K562 (cell line): ENCODE measurements at regions not wholly inside any gene's neighbourhood (a gene's known extent, or its start where the extent isn't known, plus 50 kb on each side); places are given as distances from the start of the nearest gene placed in this dataset.

Source experiments
- ATAC-seq: fragments of 200-7000 bp; cut with Tn5 transposase; 3 replicates; pipeline ENCODE4 v1.9.1; 2020; ENCODE audit warnings: moderate library complexity
- BruUV-seq: library from RNA; stranded (reverse); fragments of 400-500 nt; replicated peaks from 2 replicates; lab custom pipeline; 2021; lab: Mats Ljungman, UMichigan
- CTCF ChIA-PET: fragments of 300-600 bp; formaldehyde crosslinking; extraction: SDS; loops from one replicate; lab custom pipeline; 2021; ENCODE audit warnings: low intra/inter-chr PET ratio; lab: Yijun Ruan, JAX
- POLR2A ChIA-PET: fragments of 300-600, 350-650 bp; sonication (Branson Sonifier 250); formaldehyde crosslinking; extraction: SDS; loops from one replicate; lab custom pipeline; 2021; ENCODE audit warnings: antibody characterized with exemption, inconsistent platforms; lab: Yijun Ruan, JAX
- DNase-seq, 4 experiments: peaks; one replicate each; pipeline versions ENCODE4 v3.0.0 to v3.0.0-alpha.2; 2011 to 2018; ENCODE audit warnings: low spot score in 3 of 4, mixed read lengths in 3 of 4; ENCODE audit errors: extremely low read depth in 1 of 4
- FAIRE-seq: peaks from 2 replicates; lab custom pipeline; 2011; peaks lifted over from hg19 to GRCh38; lab: Jason Lieb, UNC
- H2AFZ ChIP-seq: 2 replicates; pipeline ENCODE4 v1.6.0; 2011; ENCODE audit warnings: low read depth, low read length, control low read depth, inconsistent platforms
- H3K27ac ChIP-seq: fragments of 200-600 bp; 3 replicates; pipeline ENCODE4 v1.8.0; 2011; ENCODE audit warnings: low read depth, mild to moderate bottlenecking, control low read depth, inconsistent platforms, low read length, moderate library complexity, mixed read lengths; ENCODE audit errors: extremely low read depth
- H3K27me3 ChIP-seq, 2 experiments: fragments of 300-600 bp in 1 of 2; 2 replicates in 1 of 2; 3 replicates in 1 of 2; pipeline versions ENCODE4 v1.6.0 to v1.8.0; 2011; ENCODE audit warnings: inconsistent platforms in 2 of 2, low read length in 2 of 2, mild to moderate bottlenecking in 1 of 2, mixed read lengths in 1 of 2, moderate library complexity in 1 of 2; ENCODE audit not compliant: control insufficient read depth in 2 of 2, insufficient read depth in 2 of 2
- H3K36me3 ChIP-seq: fragments of 300-600 bp; 3 replicates; pipeline ENCODE4 v1.8.0; 2011; ENCODE audit warnings: mild to moderate bottlenecking, low read length, inconsistent platforms; ENCODE audit not compliant: control insufficient read depth, insufficient read depth
- H3K4me1 ChIP-seq, 2 experiments: fragments of 200-600 bp in 1 of 2; replicated peaks in 1 of 2; 2 replicates in 1 of 2; 3 replicates in 1 of 2; pipeline versions ENCODE4 v1.5.1 to v1.8.0; 2011; ENCODE audit warnings: inconsistent platforms in 2 of 2, low read length in 2 of 2, mild to moderate bottlenecking in 1 of 2, mixed read lengths in 1 of 2, moderate library complexity in 1 of 2; ENCODE audit not compliant: control insufficient read depth in 2 of 2, insufficient read depth in 2 of 2
- H3K4me2 ChIP-seq: 2 replicates; pipeline ENCODE4 v1.6.1; 2011; ENCODE audit warnings: low read length, control low read depth, inconsistent platforms, mixed read lengths; ENCODE audit not compliant: insufficient read depth
- H3K4me3 ChIP-seq: fragments of 200-600 bp; sonication (generic), shearing (Covaris generic); 2 replicates; pipeline ENCODE4 v1.5.1; 2016; ENCODE audit warnings: control low read depth, inconsistent platforms
- H3K79me2 ChIP-seq: fragments of 200-600 bp; 3 replicates; pipeline ENCODE4 v1.8.0; 2011; ENCODE audit warnings: low read length, inconsistent platforms; ENCODE audit not compliant: control insufficient read depth, insufficient read depth
- H3K9ac ChIP-seq, 2 experiments: 2 replicates each; pipeline versions ENCODE4 v1.6.0 to v1.6.1; 2011; ENCODE audit warnings: low read depth in 2 of 2, low read length in 2 of 2, control low read depth in 1 of 2, inconsistent platforms in 1 of 2, mild to moderate bottlenecking in 1 of 2, mixed read lengths in 1 of 2; ENCODE audit not compliant: insufficient read depth in 1 of 2
- H3K9me1 ChIP-seq: one replicate; pipeline ENCODE4 v1.6.0; 2011; ENCODE audit warnings: inconsistent platforms, mild to moderate bottlenecking, low read length, moderate library complexity; ENCODE audit not compliant: control insufficient read depth, insufficient read depth
- H3K9me3 ChIP-seq: replicated peaks from 2 replicates; pipeline ENCODE4 v1.5.1; 2011; ENCODE audit warnings: low read depth, low read length, inconsistent platforms; ENCODE audit not compliant: control insufficient read depth, insufficient read depth
- H4K20me1 ChIP-seq: replicated peaks from 2 replicates; pipeline ENCODE4 v1.6.1; 2011; ENCODE audit warnings: low read length, inconsistent platforms, mixed read lengths; ENCODE audit not compliant: control insufficient read depth, insufficient read depth
- CEBPG ChIP-seq, 3 experiments: fragments of 200-800 bp in 1 of 3; sonication (Bioruptor generic) in 1 of 3; sonication (generic) in 1 of 3; formaldehyde crosslinking in 1 of 3; IDR thresholded peaks in 2 of 3; conservative IDR thresholded peaks in 1 of 3; 2 replicates each; pipeline versions ENCODE4 v1.6.1 to v1.8.0; 2016 to 2022; ENCODE audit warnings: missing compliant biosample characterization in 2 of 3, missing genetic modification characterization in 2 of 3, mild to moderate bottlenecking in 1 of 3, missing genetic modification reagents in 1 of 3
- EZH2 ChIP-seq: IDR thresholded peaks from 2 replicates; pipeline ENCODE4 v1.6.1; 2012; ENCODE audit warnings: low read depth, mild to moderate bottlenecking, inconsistent platforms, low read length, borderline replicate concordance
- HLTF ChIP-seq: fragments of 450-650 bp; IDR thresholded peaks from 2 replicates; pipeline ENCODE4 v1.6.1; 2016
- MEIS2 ChIP-seq: fragments of 450-650 bp; IDR thresholded peaks from 2 replicates; pipeline ENCODE4 v1.6.1; 2014; ENCODE audit warnings: mild to moderate bottlenecking; ENCODE audit not compliant: partially characterized antibody
- NFXL1 ChIP-seq: fragments of 450-650 bp; formaldehyde crosslinking; IDR thresholded peaks from 2 replicates; pipeline ENCODE4 v1.4.0; 2021; ENCODE audit warnings: mild to moderate bottlenecking
- RAD51 ChIP-seq: fragments of 450-650 bp; IDR thresholded peaks from 2 replicates; pipeline ENCODE4 v1.7.1; 2016; ENCODE audit warnings: low read depth, mild to moderate bottlenecking, borderline replicate concordance
- ZNF165 ChIP-seq: fragments of 250-450 bp; sonication (Bioruptor Pico); IDR thresholded peaks from 2 replicates; pipeline ENCODE4 v1.4.0; 2020; ENCODE audit warnings: borderline replicate concordance
- ZNF778 ChIP-seq: fragments of 450-650 bp; formaldehyde crosslinking; IDR thresholded peaks from 2 replicates; pipeline ENCODE4 v1.4.0; 2020; ENCODE audit warnings: mild to moderate bottlenecking, moderate library complexity
- WGBS: fragments of 100-300 bp; shearing (Covaris generic); methylation state at CpG from one replicate; pipeline ENCODE4 v1.1.6; 2016; ENCODE audit warnings: low coverage, mixed read lengths; ENCODE audit not compliant: insufficient coverage; ENCODE audit errors: missing lambda C conversion rate; 5-methylcytosine and 5-hydroxymethylcytosine counted together
- in situ Hi-C: fragments of 300-500 bp; cut with MboI; formaldehyde crosslinking; loops from 4 replicates; pipeline ENCODE4 v1.15.0; 2018; ENCODE audit warnings: inconsistent platforms, mixed read lengths
- intact Hi-C: fragments of 100-400 bp; cut with micrococcal nuclease; formaldehyde crosslinking; loops from 2 replicates; pipeline ENCODE4 v1.14.2; 2022
- TF ChIP-seq, protein P1 (sequence below), 2 experiments: IDR thresholded peaks in 1 of 2; conservative IDR thresholded peaks in 1 of 2; 2 replicates each; pipeline ENCODE4 v1.6.1; 2016; ENCODE audit warnings: low read depth in 2 of 2, mild to moderate bottlenecking in 1 of 2, missing compliant biosample characterization in 1 of 2, missing genetic modification characterization in 1 of 2, moderate library complexity in 1 of 2
- TF ChIP-seq, protein P2 (sequence below), 2 experiments: fragments of 450-650 bp in 1 of 2; IDR thresholded peaks; 2 replicates each; pipeline ENCODE4 v1.6.1; 2011 to 2017; ENCODE audit warnings: low read depth in 2 of 2, antibody characterized with exemption in 1 of 2, borderline replicate concordance in 1 of 2, low read length in 1 of 2, mild to moderate bottlenecking in 1 of 2, mixed read lengths in 1 of 2; ENCODE audit not compliant: control insufficient read depth in 1 of 2

DNA sequence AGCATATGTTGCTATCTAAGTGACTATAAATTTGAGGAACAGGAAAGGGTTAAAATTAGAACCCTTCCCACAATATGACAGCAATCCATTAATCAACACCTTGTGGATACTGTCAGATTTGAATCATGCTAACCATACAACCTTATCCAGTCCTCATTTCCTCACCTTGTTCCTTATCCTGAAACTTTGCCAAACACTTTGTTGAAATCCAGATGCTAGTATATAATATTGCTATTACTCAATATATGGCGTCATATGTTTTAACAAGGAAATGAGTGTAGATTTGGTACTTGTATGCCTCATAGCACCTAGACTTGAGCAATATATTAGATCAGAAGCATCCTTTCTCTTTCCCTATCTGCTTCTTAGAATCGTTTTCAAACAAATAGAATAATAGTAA is 66.3 kb upstream of the SLC25A13 start (continued):
- TF ChIP-seq, protein P1, sequence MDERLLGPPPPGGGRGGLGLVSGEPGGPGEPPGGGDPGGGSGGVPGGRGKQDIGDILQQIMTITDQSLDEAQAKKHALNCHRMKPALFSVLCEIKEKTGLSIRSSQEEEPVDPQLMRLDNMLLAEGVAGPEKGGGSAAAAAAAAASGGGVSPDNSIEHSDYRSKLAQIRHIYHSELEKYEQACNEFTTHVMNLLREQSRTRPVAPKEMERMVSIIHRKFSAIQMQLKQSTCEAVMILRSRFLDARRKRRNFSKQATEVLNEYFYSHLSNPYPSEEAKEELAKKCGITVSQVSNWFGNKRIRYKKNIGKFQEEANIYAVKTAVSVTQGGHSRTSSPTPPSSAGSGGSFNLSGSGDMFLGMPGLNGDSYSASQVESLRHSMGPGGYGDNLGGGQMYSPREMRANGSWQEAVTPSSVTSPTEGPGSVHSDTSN (CRISPR knock-in tag; IDR thresholded peaks at IDR 0.05; ENCODE audit: low read depth) = no peak
- TF ChIP-seq, protein P1 (tag; conservative IDR thresholded peaks at IDR 0.05; ENCODE audit: low read depth) = 0 out of 2 replicates have a peak, but pooled peaks have one; percentile 23
- no peak for TF ChIP-seq CEBPG (CRISPR knock-in tag; IDR thresholded peaks at IDR 0.05)
- peak; percentile 27 to 40; a peak in 2 of 4 replicates for TF ChIP-seq CEBPG (tag; conservative IDR thresholded peaks at IDR 0.05 in 1 of 2, IDR thresholded peaks at IDR 0.05 in 1 of 2)
- peak; percentile 12 for TF ChIP-seq MEIS2

DNA sequence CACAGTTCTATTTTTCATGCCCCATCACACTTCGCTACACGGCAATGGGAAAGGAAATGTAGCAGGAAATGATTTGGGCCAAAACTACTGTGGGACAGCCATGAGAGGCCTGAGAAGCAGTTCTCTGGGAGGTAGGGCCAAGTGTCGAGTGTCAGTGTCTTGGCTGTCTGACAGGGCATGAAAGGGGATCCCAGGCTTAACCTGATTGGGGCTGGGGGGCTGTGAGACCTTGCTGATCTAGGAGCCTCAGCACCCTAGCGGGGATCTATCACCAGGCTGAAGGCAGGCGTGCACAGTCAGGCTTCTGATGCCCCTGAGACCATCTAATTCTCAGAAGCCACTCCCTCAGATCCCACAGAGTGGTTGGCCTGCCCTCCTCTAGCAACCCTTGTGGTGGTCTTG is 58.2 kb upstream of the SLC25A13 start:
- ChIA-PET POLR2A (no interaction called here), CTCF (no interaction called here)
- BruUV-seq = no TSS peak
- ATAC-seq (peak; percentile 43; the same call in 2 of the 3 replicates), FAIRE-seq (peak; percentile 19), DNase-seq (no peak)
- H3K4me3 ChIP-seq = no peak overlapping the region
- H3K9ac ChIP-seq = no peak overlapping the region
- no peaks in the 10 kb centered on the region for H3K4me1 ChIP-seq
- H3K36me3 ChIP-seq = no peaks in the 10 kb centered on the region
- H3K9me1 ChIP-seq = no peaks in the 10 kb centered on the region
- H3K79me2 ChIP-seq = no peaks in the 10 kb centered on the region
- TF ChIP-seq ZNF778 (no peak), NFXL1 (CRISPR knock-in tag) (no peak), EZH2 (no peak), RAD51 (no peak), ZNF165 (no peak), HLTF (no peak)
- TF ChIP-seq, protein P2, sequence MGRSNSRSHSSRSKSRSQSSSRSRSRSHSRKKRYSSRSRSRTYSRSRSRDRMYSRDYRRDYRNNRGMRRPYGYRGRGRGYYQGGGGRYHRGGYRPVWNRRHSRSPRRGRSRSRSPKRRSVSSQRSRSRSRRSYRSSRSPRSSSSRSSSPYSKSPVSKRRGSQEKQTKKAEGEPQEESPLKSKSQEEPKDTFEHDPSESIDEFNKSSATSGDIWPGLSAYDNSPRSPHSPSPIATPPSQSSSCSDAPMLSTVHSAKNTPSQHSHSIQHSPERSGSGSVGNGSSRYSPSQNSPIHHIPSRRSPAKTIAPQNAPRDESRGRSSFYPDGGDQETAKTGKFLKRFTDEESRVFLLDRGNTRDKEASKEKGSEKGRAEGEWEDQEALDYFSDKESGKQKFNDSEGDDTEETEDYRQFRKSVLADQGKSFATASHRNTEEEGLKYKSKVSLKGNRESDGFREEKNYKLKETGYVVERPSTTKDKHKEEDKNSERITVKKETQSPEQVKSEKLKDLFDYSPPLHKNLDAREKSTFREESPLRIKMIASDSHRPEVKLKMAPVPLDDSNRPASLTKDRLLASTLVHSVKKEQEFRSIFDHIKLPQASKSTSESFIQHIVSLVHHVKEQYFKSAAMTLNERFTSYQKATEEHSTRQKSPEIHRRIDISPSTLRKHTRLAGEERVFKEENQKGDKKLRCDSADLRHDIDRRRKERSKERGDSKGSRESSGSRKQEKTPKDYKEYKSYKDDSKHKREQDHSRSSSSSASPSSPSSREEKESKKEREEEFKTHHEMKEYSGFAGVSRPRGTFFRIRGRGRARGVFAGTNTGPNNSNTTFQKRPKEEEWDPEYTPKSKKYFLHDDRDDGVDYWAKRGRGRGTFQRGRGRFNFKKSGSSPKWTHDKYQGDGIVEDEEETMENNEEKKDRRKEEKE (IDR thresholded peaks at IDR 0.05; ENCODE audit: borderline replicate concordance in 1 of 2, control insufficient read depth in 1 of 2, low read depth in 2 of 2, low read length in 1 of 2) = no peak
- WGBS = 12% methylated on average over 5 of the region's 5 CpGs
- no peak overlapping the region for H3K4me2 ChIP-seq
- intact Hi-C loops = no loop called here
- H3K27me3 ChIP-seq = peaks cover 2 to 5% of the 10 kb centered on the region in 2 experiments; a peak in 2 of 5 replicates
- H3K9me3 ChIP-seq = no peaks in the 10 kb centered on the region
- in situ Hi-C loops = no loop called here
- no peak overlapping the region for H2AFZ ChIP-seq
- H3K27ac ChIP-seq = no peak overlapping the region
- H4K20me1 ChIP-seq = no peaks in the 10 kb centered on the region
